ENCODE measurements at regions not wholly inside any gene's neighbourhood (a gene's known extent, or its start where the extent isn't known, plus 50 kb on each side); places are given as distances from the start of the nearest gene placed in this dataset.

DNA sequence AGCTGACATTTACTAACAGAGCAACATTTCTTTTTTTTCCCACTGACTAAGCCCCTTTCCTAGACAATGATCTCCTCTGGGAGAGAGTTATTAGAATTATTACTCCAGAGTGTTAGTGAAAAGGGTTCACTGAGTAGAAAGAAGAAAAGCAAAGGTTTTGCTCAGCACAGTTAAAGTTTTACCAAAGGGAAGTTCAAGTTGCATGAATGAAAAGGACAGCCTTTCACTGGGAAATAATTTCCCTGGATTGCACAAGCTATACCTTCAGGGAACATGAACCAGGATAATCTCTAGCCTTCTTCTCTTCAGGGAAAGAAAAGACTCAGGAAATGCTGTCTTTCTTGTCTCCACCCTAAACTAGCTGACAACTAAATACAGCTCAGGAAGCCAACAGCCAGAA lies 71.4 kb upstream of the ESRRG start:
- no peak for DNase-seq

- no peak for DNase-seq
Observed at GRCh38 chr1:216793973-216794372, 70.7 kb upstream of the ESRRG start.

- no peak for DNase-seq
Observed at GRCh38 chr1:216793303-216793702, 70.1 kb upstream of the ESRRG start.

GRCh38 chr1:216788671-216789070 lies 65.4 kb upstream of the ESRRG start:
- no peak for DNase-seq

DNA sequence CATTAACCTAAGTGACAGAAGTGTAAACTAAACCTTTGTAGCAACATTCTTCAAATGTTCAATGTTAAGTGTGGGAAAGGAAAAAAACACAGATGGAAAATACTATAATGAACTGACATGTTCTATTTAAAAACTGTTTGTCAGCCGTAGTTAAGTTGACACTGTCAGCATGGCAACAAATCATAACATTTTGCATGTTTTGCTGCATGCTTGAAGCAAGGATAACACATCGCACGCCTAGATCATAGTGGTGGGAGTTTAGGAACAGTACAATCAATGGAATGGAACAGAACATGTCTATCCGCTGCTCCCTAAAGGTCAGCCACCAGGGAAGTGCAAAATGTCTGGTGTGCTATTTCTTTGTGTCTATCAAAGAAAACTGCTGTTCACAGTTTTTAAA lies 62.5 kb upstream of the ESRRG start:
- DNase-seq: no peak

- DNase-seq: no peak
Observed at GRCh38 chr1:216785221-216785620, 62.0 kb upstream of the ESRRG start.

GRCh38 chr1:216779686-216780085 lies 56.5 kb upstream of the ESRRG start:
- no peak for DNase-seq

DNA sequence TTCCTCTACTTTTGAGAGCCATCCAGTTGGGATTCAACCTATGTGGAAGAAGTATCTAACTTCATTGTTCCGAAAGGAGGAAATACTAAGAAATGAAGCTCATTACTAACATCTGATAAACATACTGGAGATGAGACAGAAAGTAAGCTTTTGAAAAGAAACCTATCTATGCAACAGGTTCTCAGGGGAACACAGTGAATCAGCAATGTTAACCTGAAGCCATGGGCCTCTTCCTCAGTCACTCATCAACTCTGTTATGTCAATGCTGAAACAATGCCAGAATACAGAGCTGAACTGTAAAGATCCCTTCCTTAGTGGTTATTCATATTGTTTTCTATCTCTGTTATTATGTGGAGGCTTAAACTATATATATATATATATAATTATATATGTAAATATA lies 55.5 kb upstream of the ESRRG start:
- DNase-seq: no peak

DNA sequence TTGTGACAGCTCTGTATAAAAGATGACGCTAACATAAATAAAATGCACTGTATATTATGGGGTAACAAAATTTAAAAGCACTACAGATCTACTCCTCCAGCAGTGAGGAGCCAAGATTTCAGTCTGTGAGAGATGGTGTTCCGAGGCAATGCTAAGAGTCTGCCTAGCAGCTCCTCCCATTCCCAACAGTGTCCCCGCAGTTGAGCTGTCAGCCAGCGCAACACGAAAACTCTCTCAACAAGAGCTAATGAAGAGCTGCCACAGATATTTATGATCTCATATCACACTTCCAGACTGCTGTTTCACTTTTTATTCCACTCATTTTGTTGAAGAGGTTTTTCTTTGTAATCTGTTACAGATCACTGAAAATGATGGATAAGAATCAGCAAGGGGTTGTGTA lies 53.9 kb upstream of the ESRRG start:
- no peak for DNase-seq

Data from NCI-H1105 treated with DMSO at 0.1 percent for 48 hours (cell line).